ENCODE measurements at regions not wholly inside any gene's neighbourhood (a gene's known extent, or its start where the extent isn't known, plus 50 kb on each side); places are given as distances from the start of the nearest gene placed in this dataset.
A peak's percentile ranks its signal among the peaks of the same experiment; 100 is the strongest.

- no peak for DNase-seq (ENCODE audit: low read depth)
Measured at GRCh38 chr2:223107825-223108224, 55.8 kb downstream of the KCNE4 start.

GRCh38 chr2:223108351-223109050, 56.5 kb downstream of the KCNE4 start:
- DNase-seq (ENCODE audit: low read depth) = peak; percentile 82

GRCh38 chr2:223109341-223109740, 57.4 kb downstream of the KCNE4 start:
- DNase-seq (ENCODE audit: low read depth) = peak; percentile 88

- DNase-seq (ENCODE audit: low read depth) = peak; percentile 78
Measured at GRCh38 chr2:223113161-223113560, 61.2 kb downstream of the KCNE4 start.

- peak; percentile 66 for DNase-seq (ENCODE audit: low read depth)
Measured at GRCh38 chr2:223114170-223114569, 62.2 kb downstream of the KCNE4 start.

- DNase-seq (ENCODE audit: low read depth) = no peak
Measured at GRCh38 chr2:223114917-223115316, 62.9 kb downstream of the KCNE4 start.

- no peak for DNase-seq (ENCODE audit: low read depth)
Measured at GRCh38 chr2:223117533-223117932, 65.5 kb downstream of the KCNE4 start.

GRCh38 chr2:223121283-223121682, 69.3 kb downstream of the KCNE4 start:
- DNase-seq (ENCODE audit: low read depth) = peak; percentile 32

- DNase-seq (ENCODE audit: low read depth) = no peak
Measured at GRCh38 chr2:223122781-223123180, 70.8 kb downstream of the KCNE4 start.

GRCh38 chr2:223123855-223124610, 72.0 kb downstream of the KCNE4 start:
- no peak for DNase-seq (ENCODE audit: low read depth)

- DNase-seq (ENCODE audit: low read depth) = no peak
Measured at GRCh38 chr2:223141606-223142005, 89.6 kb downstream of the KCNE4 start.

GRCh38 chr2:223142118-223142517, 90.1 kb downstream of the KCNE4 start:
- no peak for DNase-seq (ENCODE audit: low read depth)

GRCh38 chr2:223147431-223147830, 95.4 kb downstream of the KCNE4 start:
- DNase-seq (ENCODE audit: low read depth) = no peak

- no peak for DNase-seq (ENCODE audit: low read depth)
Measured at GRCh38 chr2:223148516-223148915, 96.5 kb downstream of the KCNE4 start.

- no peak for DNase-seq (ENCODE audit: low read depth)
Measured at GRCh38 chr2:223155956-223156355, 104.0 kb downstream of the KCNE4 start.

- DNase-seq (ENCODE audit: low read depth) = no peak
Measured at GRCh38 chr2:223161873-223162458, 110.0 kb downstream of the KCNE4 start.

- DNase-seq (ENCODE audit: low read depth) = no peak
Measured at GRCh38 chr2:223165423-223166214, 113.6 kb downstream of the KCNE4 start.

- no peak for DNase-seq (ENCODE audit: low read depth)
Measured at GRCh38 chr2:223166215-223166493, 114.2 kb downstream of the KCNE4 start.

- no peak for DNase-seq (ENCODE audit: low read depth)
Measured at GRCh38 chr2:223166983-223167650, 115.1 kb downstream of the KCNE4 start.

- peak; percentile 44 for DNase-seq (ENCODE audit: low read depth)
Measured at GRCh38 chr2:223169830-223170605, 118.0 kb downstream of the KCNE4 start.

- no peak for DNase-seq (ENCODE audit: low read depth)
Measured at GRCh38 chr2:223176970-223177369, 125.0 kb downstream of the KCNE4 start.

Measured in LHCN-M2 (cell line).